ENCODE measurements at regions not wholly inside any gene's neighbourhood (a gene's known extent, or its start where the extent isn't known, plus 50 kb on each side); places are given as distances from the start of the nearest gene placed in this dataset.

DNA sequence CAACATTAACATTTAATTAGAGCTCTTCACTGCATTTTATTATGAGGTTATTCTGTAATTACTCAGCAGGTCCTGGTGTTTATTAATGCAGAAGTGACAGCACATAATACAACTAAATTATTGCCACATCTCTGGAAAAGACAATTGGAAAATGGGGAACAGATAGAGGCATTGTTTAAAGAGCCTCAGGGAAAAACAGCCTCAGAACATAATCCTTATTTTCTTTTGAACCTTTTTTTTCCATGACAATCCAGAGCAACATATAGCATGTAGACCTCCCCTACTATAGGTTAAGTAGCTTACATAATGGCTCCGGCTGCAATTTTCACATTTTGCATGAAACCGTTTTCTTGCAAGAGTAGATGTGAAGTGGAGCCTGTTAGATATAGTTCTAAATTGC, 87.2 kb downstream of the RMI1 start:
- TF ChIP-seq CTCF (IDR thresholded peaks at IDR 0.05; ENCODE audit: extremely low read depth in 1 of 2, insufficient read depth in 1 of 2, low read depth in 1 of 2, low read length in 2 of 2) (no peak), JUN (IDR thresholded peaks at IDR 0.05; ENCODE audit: borderline replicate concordance, insufficient read depth, insufficient read length, low read depth) (no peak), POLR2AphosphoS5 (IDR thresholded peaks at IDR 0.05; ENCODE audit: insufficient read depth, low read depth, low read length) (no peak), GATA2 (IDR thresholded peaks at IDR 0.05; ENCODE audit: insufficient read depth, insufficient read length, low read depth, low read length) (no peak)

All from endothelial cell of umbilical vein (primary cell).